ENCODE measurements at regions not wholly inside any gene's neighbourhood (a gene's known extent, or its start where the extent isn't known, plus 50 kb on each side); places are given as distances from the start of the nearest gene placed in this dataset.

DNA sequence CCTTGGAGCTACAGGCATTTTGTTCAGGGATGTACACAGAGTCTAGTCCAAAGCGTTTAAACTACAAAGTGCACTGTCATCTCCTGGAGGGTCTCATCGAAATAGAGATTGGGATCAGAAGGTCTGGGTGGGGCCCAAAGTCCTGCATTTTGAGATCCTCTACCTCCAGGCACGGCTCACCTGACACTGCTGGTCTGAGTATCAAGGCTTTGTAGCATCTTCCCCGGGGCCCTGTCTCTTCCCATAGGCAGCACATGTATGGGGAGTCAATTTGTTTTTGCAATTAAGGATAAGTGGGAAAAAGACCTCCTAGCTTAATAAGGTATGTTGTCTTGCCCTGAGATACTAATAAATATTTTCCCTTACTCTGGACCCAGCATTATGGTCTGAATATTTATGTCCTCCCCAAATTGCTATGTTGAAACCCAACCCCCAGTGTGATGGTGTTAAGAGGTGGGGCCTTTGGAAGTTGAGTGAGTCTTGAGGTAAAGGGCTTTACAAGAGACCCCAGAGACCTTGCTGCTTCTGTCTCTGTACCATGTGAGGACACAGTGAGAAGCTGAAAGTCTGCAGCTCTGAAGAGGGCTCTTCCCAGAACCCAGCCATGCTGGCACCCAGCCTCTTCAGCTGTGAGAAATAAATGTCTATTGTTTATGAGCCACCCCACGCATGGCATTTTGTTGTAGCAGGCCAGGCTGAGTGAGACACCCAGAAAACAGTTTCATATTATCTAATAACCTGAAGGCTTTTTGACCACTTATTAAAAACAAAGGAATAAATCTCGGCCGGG is 258.7 kb upstream of the HS6ST1 start:
- H3K27ac ChIP-seq (ENCODE audit: low read depth in 1 of 2, low read length in 1 of 2) = no peak overlapping the region
- H3K36me3 ChIP-seq (ENCODE audit: control insufficient read depth in 2 of 2, insufficient read depth in 2 of 2, low read length in 1 of 2) = no peaks in the 10 kb centered on the region
- no peaks in the 10 kb centered on the region for H3K27me3 ChIP-seq (ENCODE audit: control insufficient read depth in 2 of 2, insufficient read depth in 1 of 2, low read length in 1 of 2)
- WGBS = 97% methylated on average over 7 of the region's 7 CpGs
- peaks cover 5 to 20% of the 10 kb centered on the region in 2 donors for H3K4me1 ChIP-seq (ENCODE audit: control insufficient read depth in 2 of 2, insufficient read depth in 2 of 2, low read length in 2 of 2)
- H3K9me3 ChIP-seq (ENCODE audit: control insufficient read depth in 2 of 2, insufficient read depth in 1 of 2, low read length in 1 of 2) = no peaks in the 10 kb centered on the region
- no peak overlapping the region for H3K4me3 ChIP-seq (ENCODE audit: low read length in 2 of 2)
- no peak for DNase-seq (ENCODE audit: low read depth in 6 of 9, low spot score in 9 of 9)

DNA sequence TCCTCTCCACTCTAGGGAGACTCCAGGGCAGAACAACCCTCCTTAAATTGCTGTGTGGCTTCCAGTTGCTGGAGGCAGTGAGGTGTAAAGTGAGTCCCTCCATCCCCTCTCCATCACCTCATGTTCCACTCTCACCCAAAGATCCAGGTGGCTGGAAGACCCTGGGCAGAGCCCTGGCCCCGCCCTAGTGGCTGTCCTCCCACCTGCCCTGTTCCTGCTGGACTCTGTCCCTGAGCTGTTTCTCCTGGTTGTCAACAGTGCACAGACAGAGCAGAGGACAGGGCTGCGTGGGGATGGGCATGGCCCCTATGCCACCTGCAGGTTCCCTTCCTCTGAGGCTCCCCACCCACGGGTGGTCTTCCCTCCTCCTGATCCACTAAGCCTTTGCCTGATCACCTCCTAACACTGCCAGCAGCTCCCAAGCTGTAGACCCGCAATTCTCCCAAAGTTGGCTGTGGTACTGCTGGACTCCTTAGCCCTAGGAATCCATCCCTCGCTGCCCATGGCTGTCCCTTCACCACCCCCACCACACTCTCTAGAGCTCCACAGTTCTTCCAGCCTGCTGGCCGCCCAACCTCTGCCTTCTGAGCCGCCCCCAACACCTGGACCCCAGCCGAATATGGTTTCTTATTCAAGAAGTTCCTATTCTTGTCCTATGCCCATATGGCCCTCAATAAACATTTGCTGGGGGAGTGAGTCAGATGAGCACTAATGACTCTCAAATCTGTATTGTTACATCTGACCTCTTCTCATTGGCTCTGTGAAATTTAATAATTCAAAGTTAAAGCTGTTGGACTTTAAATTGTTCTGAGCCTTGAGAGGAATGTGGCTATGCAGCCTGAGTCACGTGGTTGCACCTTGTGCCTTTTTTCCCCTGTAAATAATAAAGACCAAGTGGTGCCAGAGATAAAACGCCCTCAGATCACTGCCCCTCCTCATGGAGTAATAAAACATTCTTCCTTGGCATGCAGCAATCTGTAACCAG is 260.0 kb upstream of the HS6ST1 start:
- Histone ChIP-seq H3K27me3 (ENCODE audit: control insufficient read depth in 2 of 2, insufficient read depth in 1 of 2, low read length in 1 of 2) (no peaks in the 10 kb centered on the region), H3K36me3 (ENCODE audit: control insufficient read depth in 2 of 2, insufficient read depth in 2 of 2, low read length in 1 of 2) (no peaks in the 10 kb centered on the region), H3K4me1 (ENCODE audit: control insufficient read depth in 2 of 2, insufficient read depth in 2 of 2, low read length in 2 of 2) (peaks cover 5 to 20% of the 10 kb centered on the region in 2 donors), H3K4me3 (ENCODE audit: low read length in 2 of 2) (no peak overlapping the region), H3K9me3 (ENCODE audit: control insufficient read depth in 2 of 2, insufficient read depth in 1 of 2, low read length in 1 of 2) (no peaks in the 10 kb centered on the region), H3K27ac (ENCODE audit: low read depth in 1 of 2, low read length in 1 of 2) (no peak overlapping the region)
- WGBS = 89% methylated on average over 10 of the region's 10 CpGs
- no peak for DNase-seq (ENCODE audit: low read depth in 6 of 9, low spot score in 9 of 9)

DNA sequence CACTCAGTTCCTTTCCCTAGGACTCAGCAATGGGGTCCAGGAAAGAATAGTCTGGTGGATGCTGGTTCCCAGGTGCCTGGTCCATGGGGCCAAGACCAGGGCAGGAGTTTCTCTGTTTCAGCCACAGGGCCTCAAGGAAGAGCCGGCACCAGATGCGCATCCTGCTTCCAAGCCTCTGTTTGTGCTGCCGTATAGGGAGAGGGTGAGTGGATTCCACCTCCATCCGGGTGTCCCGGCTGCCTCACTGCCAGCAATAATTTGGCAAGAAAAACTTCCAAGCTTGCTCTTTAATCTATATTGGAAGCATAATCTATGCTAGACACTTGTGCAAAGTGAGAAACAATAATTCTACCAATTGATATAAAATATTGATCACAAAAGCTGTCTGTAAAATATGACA is 261.2 kb upstream of the HS6ST1 start:
- no peak overlapping the region for H3K4me3 ChIP-seq (ENCODE audit: low read length in 2 of 2)
- H3K27ac ChIP-seq (ENCODE audit: low read depth in 1 of 2, low read length in 1 of 2) = no peak overlapping the region
- 95% methylated on average over 5 of the region's 5 CpGs for WGBS
- peaks cover 3 to 12% of the 10 kb centered on the region in 2 donors for H3K4me1 ChIP-seq (ENCODE audit: control insufficient read depth in 2 of 2, insufficient read depth in 2 of 2, low read length in 2 of 2)
- H3K36me3 ChIP-seq (ENCODE audit: control insufficient read depth in 2 of 2, insufficient read depth in 2 of 2, low read length in 1 of 2) = no peaks in the 10 kb centered on the region
- no peak for DNase-seq (ENCODE audit: low read depth in 6 of 9, low spot score in 9 of 9)
- no peaks in the 10 kb centered on the region for H3K9me3 ChIP-seq (ENCODE audit: control insufficient read depth in 2 of 2, insufficient read depth in 1 of 2, low read length in 1 of 2)
- no peaks in the 10 kb centered on the region for H3K27me3 ChIP-seq (ENCODE audit: control insufficient read depth in 2 of 2, insufficient read depth in 1 of 2, low read length in 1 of 2)

DNA sequence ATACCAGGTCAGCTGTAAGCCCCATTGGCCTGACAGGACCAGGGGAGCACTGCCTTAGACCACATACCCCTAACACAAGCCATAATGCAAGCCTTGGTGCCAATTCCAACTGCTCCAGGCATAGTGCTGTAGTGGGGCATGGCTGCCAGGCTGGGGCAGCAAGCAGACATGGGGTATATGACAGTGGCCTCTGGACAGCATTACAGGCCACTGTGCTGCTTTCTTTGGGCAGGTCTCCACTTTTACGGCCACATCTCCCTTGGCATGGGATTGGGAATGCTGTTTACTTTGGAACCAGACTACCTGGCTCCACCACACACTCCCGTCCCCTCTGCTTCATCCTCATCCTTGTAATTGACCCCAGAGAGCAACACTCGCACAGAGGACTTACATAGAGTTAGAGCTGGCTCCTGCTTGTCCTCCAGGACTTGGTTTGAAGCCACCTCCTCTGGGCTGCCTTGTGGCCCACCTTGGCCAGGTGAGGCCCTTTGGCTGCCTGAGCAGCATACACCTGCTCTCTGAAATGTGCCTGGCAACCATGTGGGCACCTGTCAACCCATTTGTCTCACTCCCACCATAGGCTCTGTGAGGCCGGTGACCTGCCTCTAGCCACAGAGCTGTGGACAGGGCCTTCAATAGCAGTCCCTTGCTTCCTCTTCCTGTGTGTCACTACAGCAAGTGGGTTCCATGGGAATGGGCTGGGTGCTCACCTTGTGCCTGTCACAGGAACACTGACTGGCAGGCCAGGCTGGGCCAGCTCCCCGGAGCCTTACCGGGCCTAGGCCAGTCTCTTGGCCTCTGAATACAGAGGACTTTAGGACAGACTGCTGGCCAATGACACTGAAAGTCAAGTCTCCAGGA is 262.6 kb upstream of the HS6ST1 start:
- DNase-seq (ENCODE audit: low read depth in 6 of 9, low spot score in 9 of 9) = no peak
- WGBS = over 99% methylated on average over 6 of the region's 6 CpGs

DNA sequence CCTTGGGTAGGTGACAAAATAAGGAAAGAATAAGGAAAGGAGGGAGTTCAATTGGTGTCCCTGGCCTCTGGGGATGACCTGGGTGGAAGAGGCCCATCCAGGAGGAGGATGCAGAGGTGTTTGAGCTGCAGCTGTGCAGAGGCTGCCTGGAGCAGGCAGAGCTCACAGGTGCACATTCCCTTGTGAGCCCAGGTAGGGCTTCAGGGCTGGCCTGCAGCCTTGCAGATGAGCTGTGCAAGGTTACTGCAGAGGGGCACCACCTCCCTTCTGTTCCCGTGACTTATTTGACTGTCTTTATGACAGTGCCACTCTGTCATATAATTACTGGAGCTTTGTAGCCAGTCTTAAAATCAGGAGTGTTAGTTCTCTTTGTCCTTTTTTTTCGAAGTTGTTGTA is 263.2 kb upstream of the HS6ST1 start:
- no peaks in the 10 kb centered on the region for H3K36me3 ChIP-seq (ENCODE audit: control insufficient read depth in 2 of 2, insufficient read depth in 2 of 2, low read length in 1 of 2)
- H3K4me3 ChIP-seq (ENCODE audit: low read length in 2 of 2) = no peak overlapping the region
- no peaks in the 10 kb centered on the region for H3K27me3 ChIP-seq (ENCODE audit: control insufficient read depth in 2 of 2, insufficient read depth in 1 of 2, low read length in 1 of 2)
- 94% methylated on average over 2 of the region's 2 CpGs for WGBS
- DNase-seq (ENCODE audit: low read depth in 6 of 9, low spot score in 9 of 9) = no peak
- H3K27ac ChIP-seq (ENCODE audit: low read depth in 1 of 2, low read length in 1 of 2) = no peak overlapping the region
- no peaks in the 10 kb centered on the region for H3K9me3 ChIP-seq (ENCODE audit: control insufficient read depth in 2 of 2, insufficient read depth in 1 of 2, low read length in 1 of 2)
- peaks cover 3 to 7% of the 10 kb centered on the region in 2 donors for H3K4me1 ChIP-seq (ENCODE audit: control insufficient read depth in 2 of 2, insufficient read depth in 2 of 2, low read length in 2 of 2)

More for the DNA sequence above, 262.6 kb upstream of the HS6ST1 start:
- Histone ChIP-seq H3K4me1 (ENCODE audit: control insufficient read depth in 2 of 2, insufficient read depth in 2 of 2, low read length in 2 of 2) (peaks cover 3 to 7% of the 10 kb centered on the region in 2 donors), H3K27me3 (ENCODE audit: control insufficient read depth in 2 of 2, insufficient read depth in 1 of 2, low read length in 1 of 2) (no peaks in the 10 kb centered on the region), H3K9me3 (ENCODE audit: control insufficient read depth in 2 of 2, insufficient read depth in 1 of 2, low read length in 1 of 2) (no peaks in the 10 kb centered on the region), H3K36me3 (ENCODE audit: control insufficient read depth in 2 of 2, insufficient read depth in 2 of 2, low read length in 1 of 2) (no peaks in the 10 kb centered on the region), H3K27ac (ENCODE audit: low read depth in 1 of 2, low read length in 1 of 2) (no peak overlapping the region), H3K4me3 (ENCODE audit: low read length in 2 of 2) (no peak overlapping the region)

DNA sequence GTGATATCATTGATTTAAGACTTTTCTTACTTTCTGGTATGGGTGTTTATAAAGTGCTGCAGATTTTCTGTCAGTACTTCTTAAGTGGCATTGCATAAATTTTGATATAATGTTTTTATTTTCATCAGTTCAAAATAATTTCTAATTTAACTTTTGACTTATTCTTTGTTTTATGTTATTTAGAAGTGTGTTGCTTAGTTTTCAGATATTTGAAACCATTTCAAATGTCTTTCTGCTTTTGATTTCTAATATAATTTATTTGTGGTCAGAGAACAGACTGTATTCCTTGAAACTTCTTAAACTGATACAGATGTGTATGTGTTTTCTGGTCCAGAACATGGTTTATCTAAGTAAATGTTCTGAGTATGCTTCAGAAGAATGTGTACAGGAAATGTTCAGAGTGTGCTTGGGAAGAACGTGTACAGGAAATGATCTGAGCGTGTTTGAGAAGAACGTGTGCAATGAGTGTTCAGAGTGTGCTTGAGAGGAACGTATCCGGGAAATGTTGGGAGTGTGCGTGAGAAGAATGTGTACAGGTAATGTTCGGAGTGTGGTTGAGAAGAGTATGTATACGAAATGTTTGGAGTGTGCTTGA is 265.7 kb upstream of the HS6ST1 start:
- H3K36me3 ChIP-seq (ENCODE audit: control insufficient read depth in 2 of 2, insufficient read depth in 2 of 2, low read length in 1 of 2) = no peaks in the 10 kb centered on the region
- DNase-seq (ENCODE audit: low read depth in 6 of 9, low spot score in 9 of 9) = peak in 1 of 9 donors; percentile 37
- peaks cover 3 to 7% of the 10 kb centered on the region in 2 donors for H3K4me1 ChIP-seq (ENCODE audit: control insufficient read depth in 2 of 2, insufficient read depth in 2 of 2, low read length in 2 of 2)
- no peak overlapping the region for H3K4me3 ChIP-seq (ENCODE audit: low read length in 2 of 2)
- peaks cover 0 to 3% of the 10 kb centered on the region in 2 donors for H3K9me3 ChIP-seq (ENCODE audit: control insufficient read depth in 2 of 2, insufficient read depth in 1 of 2, low read length in 1 of 2)
- H3K27me3 ChIP-seq (ENCODE audit: control insufficient read depth in 2 of 2, insufficient read depth in 1 of 2, low read length in 1 of 2) = no peaks in the 10 kb centered on the region
- 74% methylated on average over 8 of the region's 8 CpGs for WGBS
- no peak overlapping the region for H3K27ac ChIP-seq (ENCODE audit: low read depth in 1 of 2, low read length in 1 of 2)

DNA sequence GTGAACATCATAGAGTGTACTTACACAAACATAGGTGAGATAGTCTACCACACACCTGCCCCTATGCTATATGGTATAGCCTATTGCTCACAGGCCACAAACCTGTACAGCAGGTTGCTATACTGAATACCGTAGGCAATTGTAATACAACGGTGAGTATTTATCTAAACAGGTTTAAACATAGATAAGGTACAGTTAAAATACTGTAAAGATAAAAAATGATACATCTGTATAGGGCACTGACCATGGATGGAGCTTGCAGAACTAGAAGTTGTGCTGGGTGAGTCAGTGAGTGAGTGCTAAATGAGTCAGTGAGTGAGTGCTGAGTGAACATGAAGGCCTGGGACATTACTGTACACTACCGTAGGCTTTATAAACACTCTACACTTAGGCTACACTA is 267.0 kb upstream of the HS6ST1 start:
- H3K36me3 ChIP-seq (ENCODE audit: control insufficient read depth in 2 of 2, insufficient read depth in 2 of 2, low read length in 1 of 2) = no peaks in the 10 kb centered on the region
- peaks cover 3 to 7% of the 10 kb centered on the region in 2 donors for H3K4me1 ChIP-seq (ENCODE audit: control insufficient read depth in 2 of 2, insufficient read depth in 2 of 2, low read length in 2 of 2)
- H3K27me3 ChIP-seq (ENCODE audit: control insufficient read depth in 2 of 2, insufficient read depth in 1 of 2, low read length in 1 of 2) = no peaks in the 10 kb centered on the region
- WGBS = 99% methylated on average over 3 of the region's 3 CpGs
- peaks cover 0 to 3% of the 10 kb centered on the region in 2 donors for H3K9me3 ChIP-seq (ENCODE audit: control insufficient read depth in 2 of 2, insufficient read depth in 1 of 2, low read length in 1 of 2)
- no peak overlapping the region for H3K4me3 ChIP-seq (ENCODE audit: low read length in 2 of 2)
- DNase-seq (ENCODE audit: low read depth in 6 of 9, low spot score in 9 of 9) = no peak
- H3K27ac ChIP-seq (ENCODE audit: low read depth in 1 of 2, low read length in 1 of 2) = no peak overlapping the region

DNA sequence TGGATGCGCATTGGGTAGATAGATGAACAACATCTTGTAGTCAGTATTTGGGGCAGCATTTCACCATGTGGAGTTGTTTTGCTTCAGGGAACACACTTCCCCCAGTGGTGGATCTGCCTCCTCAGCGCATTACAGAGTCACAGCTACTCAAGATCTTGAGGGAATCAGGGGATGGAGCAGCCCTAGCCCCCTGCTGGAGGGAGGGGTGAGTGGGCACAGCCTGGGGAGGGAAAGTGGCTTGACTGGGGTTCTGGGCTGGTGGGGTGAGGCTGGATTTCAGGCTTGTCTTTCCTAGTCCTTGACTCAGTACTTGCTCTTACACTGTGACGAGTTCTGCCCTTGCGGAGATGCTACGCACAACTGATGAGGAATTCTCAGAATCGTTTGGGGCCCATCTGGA is 271.0 kb upstream of the HS6ST1 start:
- Histone ChIP-seq H3K36me3 (ENCODE audit: control insufficient read depth in 2 of 2, insufficient read depth in 2 of 2, low read length in 1 of 2) (no peaks in the 10 kb centered on the region), H3K4me3 (ENCODE audit: low read length in 2 of 2) (no peak overlapping the region), H3K4me1 (ENCODE audit: control insufficient read depth in 2 of 2, insufficient read depth in 2 of 2, low read length in 2 of 2) (peaks cover 4 to 21% of the 10 kb centered on the region in 2 donors), H3K27me3 (ENCODE audit: control insufficient read depth in 2 of 2, insufficient read depth in 1 of 2, low read length in 1 of 2) (no peaks in the 10 kb centered on the region), H3K27ac (ENCODE audit: low read depth in 1 of 2, low read length in 1 of 2) (no peak overlapping the region), H3K9me3 (ENCODE audit: control insufficient read depth in 2 of 2, insufficient read depth in 1 of 2, low read length in 1 of 2) (peaks cover 0 to 3% of the 10 kb centered on the region in 2 donors)
- no peak for DNase-seq (ENCODE audit: low read depth in 6 of 9, low spot score in 9 of 9)
- WGBS = 99% methylated on average over 6 of the region's 6 CpGs

Measured in thymus (tissue), 11 donors.